HPDE6-E6E7 (cell line): ENCODE measurements at regions not wholly inside any gene's neighbourhood (a gene's known extent, or its start where the extent isn't known, plus 50 kb on each side); places are given as distances from the start of the nearest gene placed in this dataset.
"Not testable (repeated sequence)": the region's sequence is repeated elsewhere in the genome, so short reads cannot be mapped to it uniquely, and the experiment has no call there.

ENCODE experiments used
- DNase-seq: peaks from one replicate; pipeline ENCODE4 v3.0.0; 2011; ENCODE audit warnings: missing footprints; ENCODE audit errors: extremely low spot score

DNA sequence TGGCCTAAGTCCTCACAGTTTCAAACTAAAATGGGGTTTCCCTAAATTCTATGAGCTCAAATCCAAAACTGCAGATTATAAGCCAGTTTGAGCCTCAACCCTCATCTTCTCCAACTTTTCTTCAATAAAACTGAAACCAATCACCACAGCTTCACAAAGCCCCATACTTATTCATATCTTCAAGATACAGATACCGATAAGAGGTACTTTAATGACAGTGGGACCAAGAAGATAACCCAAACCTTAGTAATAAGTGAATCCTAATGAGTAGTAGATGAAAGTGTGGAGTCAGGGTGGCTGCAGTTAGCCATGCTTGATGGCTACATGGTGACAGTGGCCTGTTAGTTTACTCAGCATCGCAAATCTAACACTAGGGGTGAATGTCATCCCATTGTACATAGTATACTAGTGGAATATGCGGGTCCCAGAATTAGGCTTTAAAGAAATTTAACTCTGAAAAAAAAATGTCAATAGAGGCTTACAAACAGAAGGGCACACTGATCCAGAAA lies 395.8 kb upstream of the PHF14 start:
- DNase-seq = no peak

DNA sequence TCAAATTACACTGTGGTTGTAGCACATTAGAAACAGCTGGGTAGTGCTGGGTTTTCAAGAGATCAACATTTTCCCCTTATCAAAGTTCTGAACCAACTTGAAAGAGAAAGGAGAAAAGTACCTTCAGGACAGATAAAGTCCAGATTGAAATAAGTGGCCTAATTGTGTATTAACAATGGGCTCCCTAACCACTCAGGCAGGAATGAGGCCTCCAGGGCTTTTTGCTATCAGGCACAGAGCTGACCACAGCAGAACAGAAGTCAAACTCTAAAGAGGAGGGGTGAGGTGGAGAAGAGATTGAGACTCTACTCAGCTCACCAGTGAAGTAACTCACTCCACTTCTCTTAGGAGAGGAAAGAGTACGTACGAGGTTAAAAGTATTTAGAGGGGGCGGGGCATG lies 394.1 kb upstream of the PHF14 start:
- DNase-seq = no peak

DNA sequence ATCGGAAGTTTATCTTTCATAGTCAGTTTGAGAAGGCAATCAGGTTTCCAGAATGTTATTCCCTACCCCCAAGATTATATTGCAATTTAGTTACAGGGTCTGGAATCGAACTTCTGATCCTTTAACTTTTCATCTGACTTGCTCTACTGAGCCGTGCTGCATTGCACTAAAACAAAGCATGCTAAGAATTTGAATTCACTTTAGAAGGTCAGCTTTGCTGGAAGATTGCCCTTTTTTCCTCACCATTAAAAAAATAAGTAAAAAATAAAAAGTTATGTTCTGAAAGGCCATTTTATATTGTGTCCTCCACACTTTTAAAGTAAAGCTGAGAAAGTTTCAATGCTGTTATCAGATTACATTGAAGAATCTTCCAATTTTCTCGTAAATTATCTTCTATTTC lies 388.8 kb upstream of the PHF14 start:
- DNase-seq = no peak

DNA sequence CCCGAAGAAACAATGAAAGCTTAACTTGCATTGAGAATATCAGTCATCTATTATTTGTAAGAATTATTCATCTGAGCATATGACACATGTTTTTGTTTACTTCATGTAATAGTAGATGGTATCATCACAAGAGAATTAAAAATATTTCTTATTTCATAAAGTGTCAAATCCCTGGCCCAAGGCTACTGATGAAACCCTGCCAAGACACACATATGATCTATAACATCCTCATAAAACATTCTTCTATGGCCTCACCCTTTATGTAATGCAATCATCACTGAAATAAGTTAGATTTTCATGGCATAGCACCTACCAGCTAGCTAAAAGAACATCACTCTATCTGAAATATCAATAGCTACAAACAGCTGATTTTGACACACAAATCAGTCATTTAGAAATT lies 385.6 kb upstream of the PHF14 start:
- DNase-seq = no peak

DNA sequence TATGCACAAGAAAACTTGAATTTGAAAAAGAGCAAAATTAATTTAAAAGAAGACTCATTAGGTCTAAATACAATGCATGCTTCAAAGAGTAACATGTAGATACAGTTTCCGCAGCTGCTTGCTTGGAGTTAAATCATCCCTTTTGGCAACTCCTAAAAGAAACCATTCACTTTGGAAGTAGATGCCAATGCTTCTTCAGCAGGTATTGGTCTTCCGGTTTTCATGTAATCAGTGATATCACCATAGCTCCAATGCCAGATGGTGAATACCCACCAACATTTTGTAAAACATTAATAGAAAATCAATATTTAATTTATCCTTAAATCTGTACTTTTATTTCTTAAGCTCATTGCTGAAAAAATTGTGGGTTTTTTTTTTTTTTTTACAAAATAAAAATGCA lies 381.1 kb upstream of the PHF14 start:
- DNase-seq = no peak

DNA sequence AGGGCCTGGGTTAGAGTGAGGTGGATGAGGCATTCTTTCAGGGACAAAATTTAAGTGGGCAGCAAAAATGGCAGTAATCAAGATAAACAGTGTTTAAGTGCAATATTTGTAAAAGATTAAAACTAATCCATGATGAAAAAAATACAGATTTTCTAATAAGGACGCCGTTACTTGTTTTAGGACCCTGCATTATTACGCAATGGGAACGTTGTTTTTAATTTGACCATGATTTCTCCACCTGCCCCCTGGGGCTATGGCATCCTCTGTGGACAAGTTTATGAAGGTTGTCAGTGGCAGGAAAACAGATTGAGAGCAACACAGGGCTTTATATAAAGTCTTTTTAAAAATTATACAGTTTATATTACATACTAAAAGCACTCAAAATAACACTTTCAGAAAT lies 380.6 kb upstream of the PHF14 start:
- no peak for DNase-seq

DNA sequence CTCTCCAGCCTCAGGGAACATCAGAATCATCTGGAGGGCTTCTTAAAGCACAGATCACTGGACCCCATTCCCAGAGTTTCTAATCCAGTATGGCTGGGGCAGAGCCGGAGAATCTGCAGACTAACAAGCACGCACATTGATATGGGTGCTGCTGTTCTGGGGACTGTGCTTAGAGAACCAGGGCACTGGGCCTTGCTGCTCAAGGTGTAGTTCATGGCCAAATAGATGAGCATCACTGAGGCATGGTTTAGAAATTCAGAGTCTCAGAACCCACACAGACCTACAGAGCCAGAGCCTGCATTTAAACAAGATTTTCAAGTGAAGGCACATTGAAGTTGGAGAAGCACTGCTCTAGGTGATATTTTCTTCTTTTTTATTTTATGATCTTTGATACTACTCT lies 376.8 kb upstream of the PHF14 start:
- no peak for DNase-seq

DNA sequence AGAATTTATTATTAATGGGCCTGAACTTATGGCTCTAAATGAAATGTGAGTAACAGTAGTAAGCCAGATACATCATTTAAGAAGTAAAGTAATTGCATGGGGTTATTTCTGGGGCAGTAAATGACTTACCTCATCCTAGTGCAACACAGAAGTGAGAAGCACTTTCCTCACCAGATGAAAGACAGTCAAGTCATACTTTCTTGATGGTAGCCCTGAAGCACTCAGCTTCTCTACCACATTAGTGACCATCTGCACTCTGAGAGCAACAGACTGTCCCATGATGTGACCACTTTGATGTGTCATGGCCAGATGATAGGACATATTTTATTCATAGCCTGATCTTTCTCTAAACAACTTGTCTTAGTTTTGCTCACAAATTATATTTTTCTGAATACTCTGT lies 369.5 kb upstream of the PHF14 start:
- no peak for DNase-seq

DNA sequence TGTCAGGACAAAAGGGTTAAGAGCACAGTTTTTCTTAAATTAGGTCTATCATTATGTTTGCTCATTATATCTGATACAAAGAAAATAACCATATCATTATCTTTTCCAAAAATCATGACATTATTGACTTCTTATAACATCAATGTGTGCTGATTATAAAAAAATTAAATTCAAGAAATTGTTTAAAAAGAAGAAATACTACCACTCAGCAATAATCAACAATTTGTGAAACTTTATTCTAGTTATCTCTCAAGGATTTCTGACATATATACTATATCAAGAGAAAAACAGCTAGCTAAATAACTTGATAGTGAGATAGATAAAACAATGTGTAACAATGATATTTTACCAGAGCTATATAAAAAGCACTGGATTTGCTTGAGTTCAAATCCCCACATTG lies 360.7 kb upstream of the PHF14 start:
- DNase-seq = no peak

DNA sequence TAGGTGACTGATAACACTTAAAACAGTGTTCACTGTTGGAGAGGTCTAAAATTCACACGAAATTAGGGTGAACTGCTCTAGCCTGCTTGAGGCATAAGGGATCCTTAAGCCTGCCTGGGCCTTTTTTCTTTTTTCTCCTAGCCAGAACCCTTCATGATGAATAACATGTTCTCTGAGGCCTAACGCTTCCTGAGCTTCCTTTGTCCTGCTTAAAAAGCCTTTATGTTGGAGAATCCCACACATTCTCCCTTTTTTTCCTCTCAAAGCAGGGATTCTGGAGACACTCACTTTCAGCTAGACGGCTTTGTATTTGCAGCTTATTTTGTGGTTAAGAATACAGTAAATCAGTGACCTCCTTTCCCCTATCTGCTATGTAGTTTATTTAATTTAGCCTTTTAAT lies 354.7 kb upstream of the PHF14 start:
- no peak for DNase-seq

DNA sequence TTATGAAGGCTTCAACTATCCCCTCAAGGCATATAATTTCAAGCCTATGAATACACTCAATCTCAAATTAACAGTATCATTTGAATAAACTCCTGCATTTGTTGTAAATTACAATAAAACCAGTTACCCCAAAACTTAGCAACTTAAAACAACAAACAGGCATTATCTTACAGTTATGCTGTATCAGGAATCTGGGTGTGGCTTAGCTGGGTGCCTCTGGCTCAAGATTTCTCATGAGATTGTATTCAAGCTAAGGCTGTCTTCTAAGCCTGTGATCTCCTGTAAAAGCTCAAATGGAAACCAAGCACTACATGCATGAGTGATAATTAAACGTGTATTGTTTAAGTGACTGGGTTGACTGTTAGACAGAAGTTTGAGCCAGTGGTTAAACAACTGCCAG lies 341.0 kb upstream of the PHF14 start:
- DNase-seq = no peak

DNA sequence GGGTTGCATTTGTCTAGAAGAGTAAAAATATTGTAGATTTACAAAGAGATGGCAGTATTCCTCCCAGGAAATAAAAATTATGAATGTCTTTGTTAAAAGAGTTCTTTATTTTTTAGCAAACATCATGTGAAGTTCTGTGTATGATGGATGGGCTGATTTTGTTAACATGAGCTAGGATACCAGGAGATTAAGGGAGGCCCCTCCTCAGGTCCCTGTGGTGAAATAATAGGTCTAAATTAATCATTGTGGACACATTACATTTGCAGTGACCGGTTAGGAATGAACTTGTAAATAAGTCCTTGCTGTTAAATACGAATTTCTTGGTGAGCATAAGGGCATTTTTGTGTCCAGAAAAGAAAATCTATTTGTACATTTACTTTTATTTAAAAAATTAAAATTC lies 339.4 kb upstream of the PHF14 start:
- DNase-seq = no peak

DNA sequence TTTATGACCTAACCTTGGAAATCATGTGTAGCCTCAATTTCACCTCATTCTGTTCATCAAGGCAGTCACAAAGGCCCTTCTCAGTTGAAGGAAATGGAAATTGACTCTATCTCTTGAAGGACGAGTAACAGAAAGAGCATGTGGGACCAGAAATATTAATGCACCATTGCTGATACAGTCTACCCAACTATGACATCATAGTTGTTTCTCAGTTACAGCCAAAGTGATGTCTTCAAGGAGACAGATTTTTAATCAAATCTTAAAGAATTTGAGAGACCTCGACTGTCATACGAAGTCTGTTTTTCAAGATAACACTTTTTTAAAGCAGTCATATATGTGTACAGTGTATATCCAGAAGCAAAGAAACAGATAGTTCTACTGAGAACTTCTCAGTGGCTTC lies 335.7 kb upstream of the PHF14 start:
- DNase-seq = no peak

DNA sequence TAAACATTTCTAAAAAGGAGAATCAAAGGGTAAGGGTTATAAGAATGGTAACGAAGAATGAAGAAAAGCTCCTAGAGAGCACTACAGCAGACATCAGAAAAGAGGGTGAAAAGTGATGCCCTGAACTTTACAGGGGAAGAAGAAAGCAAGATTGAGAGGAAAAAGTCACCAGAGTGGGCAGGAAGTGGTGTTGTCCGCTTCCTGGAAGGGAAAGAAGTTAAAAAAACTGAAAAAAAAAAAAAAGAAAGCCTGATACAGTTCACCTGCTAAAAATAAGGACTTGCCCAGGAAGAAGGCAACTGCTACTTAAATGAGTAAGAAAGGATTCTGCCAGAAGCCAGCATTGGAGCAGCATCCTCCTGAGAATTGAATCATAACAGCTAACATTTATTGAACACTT lies 330.1 kb upstream of the PHF14 start:
- DNase-seq = no peak

DNA sequence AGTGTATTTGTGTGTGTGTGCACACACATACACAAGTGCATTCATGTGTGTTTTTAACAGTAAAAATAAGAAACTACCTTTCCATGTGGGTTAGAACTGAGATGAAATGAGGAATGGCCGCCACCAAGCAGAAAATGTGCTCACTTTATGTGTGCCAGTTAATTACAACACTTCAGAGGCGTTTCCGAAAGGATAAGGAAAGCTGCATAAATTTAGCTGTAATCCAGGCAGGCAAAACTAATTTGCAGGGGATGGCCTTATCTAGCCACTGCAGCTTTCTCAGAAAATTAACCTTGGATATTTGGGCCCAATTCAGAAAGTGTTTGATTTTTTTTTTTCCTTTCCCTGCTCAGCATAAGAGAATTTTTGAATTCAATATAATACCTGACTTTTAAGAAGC lies 328.8 kb upstream of the PHF14 start:
- no peak for DNase-seq

DNA sequence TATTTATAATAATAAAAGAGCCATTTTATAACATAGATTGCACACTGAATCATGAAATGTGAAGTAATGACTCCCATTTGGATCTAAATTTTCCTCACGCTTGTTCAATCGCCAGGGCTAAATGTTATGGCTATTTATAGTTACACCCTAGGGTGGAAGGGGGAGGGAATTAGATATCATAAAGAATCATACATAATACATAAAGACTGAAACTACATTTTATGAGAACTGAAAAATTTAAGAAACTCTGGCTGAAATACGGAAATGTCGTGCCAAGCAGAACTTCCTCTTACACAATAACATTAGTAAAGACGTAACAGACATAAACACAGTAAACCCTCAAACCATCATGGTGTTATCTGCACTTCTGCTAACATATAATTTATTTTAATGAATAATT lies 327.5 kb upstream of the PHF14 start:
- no peak for DNase-seq

DNA sequence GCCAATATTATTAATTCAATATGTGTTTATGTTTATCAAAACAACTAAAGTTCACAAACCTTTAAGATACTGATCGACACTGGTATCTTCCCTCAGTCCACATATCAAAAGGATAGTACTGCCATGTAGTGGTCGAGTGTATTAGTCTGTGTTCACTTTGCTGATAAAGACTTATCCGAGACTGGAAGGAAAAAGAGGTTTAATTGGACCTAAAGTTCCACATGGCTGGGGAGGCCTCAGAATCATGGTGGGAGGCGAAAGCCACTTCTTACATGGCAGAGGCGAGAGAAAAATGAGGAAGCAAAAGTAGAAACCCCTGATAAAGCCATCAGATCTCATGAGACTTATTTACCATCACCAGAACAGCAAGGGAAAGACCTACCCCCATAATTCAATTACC lies 325.4 kb upstream of the PHF14 start:
- no peak for DNase-seq

DNA sequence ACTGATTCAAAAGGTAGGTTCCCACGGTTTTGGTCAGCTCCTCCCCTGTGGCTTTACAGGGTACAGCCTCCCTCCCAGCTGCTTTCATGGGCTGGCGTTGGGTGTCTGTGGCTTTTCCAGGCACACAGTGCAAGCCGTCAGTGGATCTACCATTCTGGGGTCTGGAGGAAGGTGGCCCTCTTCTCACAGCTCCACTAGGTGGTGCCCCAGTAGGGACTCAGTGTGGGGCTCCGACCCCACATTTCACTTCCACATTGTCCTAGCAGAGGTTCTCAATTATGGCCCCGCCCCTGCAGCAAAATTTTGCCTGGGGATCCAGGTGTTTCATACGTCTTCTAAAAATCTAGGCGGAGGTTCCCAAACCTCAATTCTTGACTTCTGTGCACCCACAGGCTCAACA lies 324.6 kb upstream of the PHF14 start:
- DNase-seq = not testable (repeated sequence)

DNA sequence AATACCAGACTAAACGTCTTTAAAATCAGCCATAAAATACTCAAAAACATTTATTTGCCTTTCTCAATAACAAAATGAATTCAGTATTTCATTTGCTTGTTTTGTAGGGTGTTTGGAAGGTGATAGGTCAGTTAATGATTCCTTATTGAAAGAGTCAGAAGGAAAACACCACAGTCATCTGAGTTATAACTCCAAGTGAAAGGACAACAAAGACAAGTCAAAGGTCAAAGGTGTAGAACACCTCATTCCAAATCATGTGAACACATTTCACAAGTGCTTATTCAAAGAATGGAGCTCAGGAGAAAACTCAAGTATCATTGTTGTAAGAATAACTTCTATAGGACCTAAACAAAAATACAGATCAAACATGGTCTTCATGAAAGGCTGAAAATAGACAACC lies 318.6 kb upstream of the PHF14 start:
- DNase-seq = no peak

DNA sequence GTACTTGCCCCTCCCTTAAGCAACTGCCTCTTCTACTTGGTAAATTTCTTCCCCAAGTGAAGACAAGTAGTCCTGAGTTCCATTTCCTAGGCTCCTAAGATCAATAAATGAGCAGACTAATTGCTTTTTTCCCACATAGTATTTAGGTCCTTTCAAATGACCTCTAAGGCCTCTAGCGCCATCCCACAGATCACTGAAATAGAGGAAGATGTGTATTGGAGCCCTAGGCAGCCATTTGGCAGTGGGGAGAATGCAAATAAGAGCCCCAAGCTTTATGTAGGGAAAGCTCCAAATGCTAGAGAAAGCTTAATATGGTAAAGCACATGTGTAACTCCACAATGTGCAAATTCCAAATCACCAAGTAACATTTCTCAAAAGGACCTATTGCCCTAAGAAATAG lies 316.5 kb upstream of the PHF14 start:
- no peak for DNase-seq

DNA sequence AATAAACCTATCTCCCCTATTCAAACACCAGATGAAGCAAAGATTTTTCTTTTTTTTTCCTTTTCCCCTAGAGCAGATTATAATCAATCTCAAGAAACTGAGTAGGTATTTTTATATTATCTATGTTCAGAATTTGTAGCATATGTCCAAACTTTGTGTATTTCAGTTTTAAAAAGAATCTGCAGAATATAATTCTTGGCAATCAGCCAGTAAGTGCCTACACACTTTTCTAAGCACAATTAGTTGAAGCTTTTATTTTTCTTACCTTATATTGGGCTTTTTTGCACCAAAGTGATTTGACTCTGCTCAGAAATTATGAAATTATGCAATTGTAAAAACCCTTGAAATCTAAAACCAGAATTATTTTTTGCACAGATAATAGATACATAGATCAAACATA lies 315.8 kb upstream of the PHF14 start:
- no peak for DNase-seq

DNA sequence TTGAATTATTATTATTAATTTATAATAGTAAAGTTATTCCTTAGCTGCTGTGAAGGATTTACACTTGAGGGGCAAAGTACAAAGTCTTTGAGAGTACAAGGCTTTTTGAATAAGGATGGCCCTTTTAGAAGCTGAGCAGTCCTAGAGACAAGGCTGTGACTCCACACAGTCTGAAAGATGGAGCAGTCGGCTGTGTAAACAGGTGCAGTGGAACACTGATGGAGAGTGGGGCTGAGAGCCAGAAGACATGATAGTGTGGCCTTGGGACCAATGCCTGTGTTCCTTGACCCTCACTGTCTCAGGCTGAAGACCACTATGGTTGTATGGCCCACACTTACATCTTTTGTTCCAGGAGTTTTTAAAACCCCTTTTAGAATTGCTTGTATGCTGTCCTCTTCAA lies 311.2 kb upstream of the PHF14 start:
- DNase-seq = no peak

DNA sequence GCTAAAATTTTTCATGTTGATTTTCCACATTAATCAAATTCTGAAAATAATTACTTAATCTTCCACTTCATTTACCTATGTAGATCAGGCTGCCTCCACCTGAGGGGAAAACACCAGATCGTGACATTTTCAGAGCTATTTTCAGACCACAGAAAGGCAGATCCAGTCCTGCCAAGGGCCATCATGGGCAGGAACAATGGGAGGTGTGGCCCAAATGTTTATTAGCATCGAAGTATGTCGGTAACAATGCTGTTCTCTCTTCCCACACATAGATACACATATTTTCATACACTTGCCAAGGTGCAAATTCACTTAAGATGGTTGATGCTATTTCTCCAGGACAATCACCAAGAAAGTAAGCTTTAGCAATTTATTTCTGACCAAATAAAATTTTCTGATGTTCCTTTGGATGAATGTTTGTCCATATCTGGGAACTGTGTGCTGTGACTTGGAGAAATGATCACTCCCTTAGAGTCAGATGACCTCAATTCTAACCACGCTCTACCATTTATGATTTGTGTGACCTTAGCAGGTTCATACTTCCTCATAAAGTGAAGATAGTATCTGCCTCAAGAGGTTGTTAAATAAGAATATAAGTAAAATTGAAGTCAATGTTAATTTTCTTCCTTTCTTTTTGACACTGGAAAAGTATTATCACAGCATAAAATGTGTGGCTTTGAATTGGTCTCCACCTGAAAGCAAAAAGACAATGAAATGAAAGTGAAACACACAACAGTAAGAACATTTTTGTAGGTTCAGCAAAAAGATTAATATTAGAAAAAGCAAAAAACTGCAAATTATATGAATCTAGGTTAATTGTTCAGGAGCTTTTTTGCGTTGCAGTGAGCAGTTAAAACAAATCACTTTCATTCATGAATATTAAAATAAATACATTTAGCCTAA lies 310.4 kb upstream of the PHF14 start:
- DNase-seq = no peak

DNA sequence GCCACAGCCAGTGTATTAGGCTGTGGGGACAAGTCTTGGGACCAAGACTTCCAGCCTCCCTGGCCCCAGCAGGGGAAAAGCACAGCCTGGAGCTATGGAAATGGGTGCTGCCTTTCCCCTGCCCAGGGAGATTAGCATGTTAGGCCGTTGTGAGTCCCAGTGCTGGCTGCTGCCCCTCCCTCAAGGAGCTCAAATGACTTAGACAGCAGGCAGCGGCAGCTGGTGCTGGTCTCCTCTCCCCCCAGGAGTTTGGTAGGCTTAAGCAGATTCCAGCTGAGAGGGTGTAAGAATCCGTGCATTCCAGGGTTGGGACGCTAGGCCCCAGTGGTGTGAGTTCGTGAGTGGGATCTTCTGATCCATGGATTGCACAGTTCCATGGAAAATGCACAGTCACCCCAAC lies 301.5 kb upstream of the PHF14 start:
- DNase-seq = no peak
